MG63 (cell line): ENCODE measurements at regions not wholly inside any gene's neighbourhood (a gene's known extent, or its start where the extent isn't known, plus 50 kb on each side); places are given as distances from the start of the nearest gene placed in this dataset.

Source experiments
- DNase-seq: peaks from one replicate; pipeline ENCODE4 v3.0.0-alpha.2; 2020
- H3K27me3 ChIP-seq: fragments of 250-450 bp; sonication (Bioruptor Pico); 2 replicates; pipeline ENCODE4 v1.5.1; 2020; ENCODE audit warnings: mild to moderate bottlenecking, moderate library complexity
- H3K36me3 ChIP-seq: fragments of 250-450 bp; sonication (Bioruptor Pico); 2 replicates; pipeline ENCODE4 v1.5.1; 2020; ENCODE audit warnings: mild to moderate bottlenecking, moderate library complexity
- H3K4me3 ChIP-seq: fragments of 250-450 bp; sonication (Bioruptor Pico); 2 replicates; pipeline ENCODE4 v1.5.1; 2020; ENCODE audit warnings: mild to moderate bottlenecking, moderate library complexity
- H3K9me3 ChIP-seq: fragments of 250-450 bp; sonication (Bioruptor Pico); 2 replicates; pipeline ENCODE4 v1.5.1; 2020; ENCODE audit warnings: mild to moderate bottlenecking, moderate library complexity

GRCh38 chr12:29844667-29845066, 60.9 kb upstream of the TMTC1 start:
- no peaks in the 10 kb centered on the region; the same call in 1 of the 2 replicates for H3K9me3 ChIP-seq
- no peak overlapping the region for H3K4me3 ChIP-seq
- DNase-seq = no peak
- H3K36me3 ChIP-seq = no peaks in the 10 kb centered on the region
- no peaks in the 10 kb centered on the region for H3K27me3 ChIP-seq

- H3K4me3 ChIP-seq = no peak overlapping the region
- DNase-seq = no peak
- no peaks in the 10 kb centered on the region for H3K27me3 ChIP-seq
- H3K36me3 ChIP-seq = no peaks in the 10 kb centered on the region
- H3K9me3 ChIP-seq = peaks cover 9% of the 10 kb centered on the region
These were observed 59.3 kb upstream of the TMTC1 start for GRCh38 chr12:29843036-29843435.

- H3K27me3 ChIP-seq = no peaks in the 10 kb centered on the region
- H3K36me3 ChIP-seq = no peaks in the 10 kb centered on the region
- DNase-seq = no peak
- H3K9me3 ChIP-seq = peaks cover 15% of the 10 kb centered on the region
- H3K4me3 ChIP-seq = no peak overlapping the region
These were observed 55.0 kb upstream of the TMTC1 start for GRCh38 chr12:29838768-29839167.
